ENCODE measurements at regions not wholly inside any gene's neighbourhood (a gene's known extent, or its start where the extent isn't known, plus 50 kb on each side); places are given as distances from the start of the nearest gene placed in this dataset.

- DNase-seq (no peak), ATAC-seq (ENCODE audit: insufficient read depth, low FRiP score) (no peak)
- WGBS, 2 donors = 44 to 60% methylated on average over 2 of the region's 2 CpGs
- Histone ChIP-seq H3K9me3 (ENCODE audit: control insufficient read depth in 4 of 4, insufficient read depth in 3 of 4, low read length in 3 of 4) (peaks cover 0 to 7% (median 0%) of the 10 kb centered on the region in 4 donors), H3K27me3 (ENCODE audit: control insufficient read depth in 3 of 3, insufficient read depth in 3 of 3, low read length in 2 of 3) (peaks cover 0 to 3% (median 0%) of the 10 kb centered on the region in 3 donors), H3K9ac (ENCODE audit: insufficient read depth in 1 of 2, low read length in 2 of 2) (no peak overlapping the region), H3K4me3 (no peak overlapping the region), H3K27ac (ENCODE audit: low read depth in 1 of 2, low read length in 1 of 2) (no peak overlapping the region), H3K36me3 (ENCODE audit: control insufficient read depth in 4 of 4, insufficient read depth in 4 of 4, low read length in 4 of 4) (no peaks in the 10 kb centered on the region), H3K4me1 (ENCODE audit: control insufficient read depth in 5 of 5, insufficient read depth in 5 of 5, low read length in 5 of 5) (no peaks in the 10 kb centered on the region)
- TF ChIP-seq CTCF (IDR thresholded peaks at IDR 0.05; ENCODE audit: control extremely low read depth, extremely low read depth) = no peak
Measured at GRCh38 chr12:118651487-118651886, 275.1 kb downstream of the SUDS3 start.

GRCh38 chr12:118655588-118655987, 279.2 kb downstream of the SUDS3 start:
- ATAC-seq (ENCODE audit: insufficient read depth, low FRiP score) (no peak), DNase-seq (no peak)
- Histone ChIP-seq H3K9ac (ENCODE audit: insufficient read depth in 1 of 2, low read length in 2 of 2) (no peak overlapping the region), H3K27ac (ENCODE audit: low read depth in 1 of 2, low read length in 1 of 2) (no peak overlapping the region), H3K4me1 (ENCODE audit: control insufficient read depth in 5 of 5, insufficient read depth in 5 of 5, low read length in 5 of 5) (no peaks in the 10 kb centered on the region), H3K9me3 (ENCODE audit: control insufficient read depth in 4 of 4, insufficient read depth in 3 of 4, low read length in 3 of 4) (peaks cover 0 to 5% (median 0%) of the 10 kb centered on the region in 4 donors), H3K4me3 (no peak overlapping the region), H3K36me3 (ENCODE audit: control insufficient read depth in 4 of 4, insufficient read depth in 4 of 4, low read length in 4 of 4) (no peaks in the 10 kb centered on the region), H3K27me3 (ENCODE audit: control insufficient read depth in 3 of 3, insufficient read depth in 3 of 3, low read length in 2 of 3) (no peaks in the 10 kb centered on the region)
- no peak for TF ChIP-seq CTCF (IDR thresholded peaks at IDR 0.05; ENCODE audit: control extremely low read depth, extremely low read depth)
- WGBS, 2 donors = 63 to 76% methylated on average over 1 of the region's 1 CpG

GRCh38 chr12:118680356-118680963, 300.9 kb upstream of the SRRM4 start:
- ATAC-seq (ENCODE audit: insufficient read depth, low FRiP score) (no peak), DNase-seq (no peak)
- Histone ChIP-seq H3K4me3 (no peak overlapping the region), H3K27me3 (ENCODE audit: control insufficient read depth in 3 of 3, insufficient read depth in 3 of 3, low read length in 2 of 3) (no peaks in the 10 kb centered on the region), H3K4me1 (ENCODE audit: control insufficient read depth in 5 of 5, insufficient read depth in 5 of 5, low read length in 5 of 5) (no peaks in the 10 kb centered on the region), H3K9me3 (ENCODE audit: control insufficient read depth in 4 of 4, insufficient read depth in 3 of 4, low read length in 3 of 4) (peaks cover 0 to 4% (median under 1%) of the 10 kb centered on the region in 4 donors), H3K36me3 (ENCODE audit: control insufficient read depth in 4 of 4, insufficient read depth in 4 of 4, low read length in 4 of 4) (no peaks in the 10 kb centered on the region), H3K27ac (ENCODE audit: low read depth in 1 of 2, low read length in 1 of 2) (no peak overlapping the region), H3K9ac (ENCODE audit: insufficient read depth in 1 of 2, low read length in 2 of 2) (no peak overlapping the region)
- no peak for TF ChIP-seq CTCF (IDR thresholded peaks at IDR 0.05; ENCODE audit: control extremely low read depth, extremely low read depth)
- WGBS, 2 donors = 32 to 46% methylated on average over 7 of the region's 7 CpGs

- no peak for TF ChIP-seq CTCF (IDR thresholded peaks at IDR 0.05; ENCODE audit: control extremely low read depth, extremely low read depth)
- DNase-seq = no peak
- WGBS, 2 donors = 51 to 69% methylated on average over 3 of the region's 3 CpGs
- no peaks in the 10 kb centered on the region for H3K4me1 ChIP-seq (ENCODE audit: control insufficient read depth in 5 of 5, insufficient read depth in 5 of 5, low read length in 5 of 5)
- no peaks in the 10 kb centered on the region for H3K27me3 ChIP-seq (ENCODE audit: control insufficient read depth in 3 of 3, insufficient read depth in 3 of 3, low read length in 2 of 3)
- no peaks in the 10 kb centered on the region for H3K36me3 ChIP-seq (ENCODE audit: control insufficient read depth in 4 of 4, insufficient read depth in 4 of 4, low read length in 4 of 4)
- H3K9me3 ChIP-seq (ENCODE audit: control insufficient read depth in 4 of 4, insufficient read depth in 3 of 4, low read length in 3 of 4) = peaks cover 0 to 7% (median 0%) of the 10 kb centered on the region in 4 donors
- no peak overlapping the region for H3K9ac ChIP-seq (ENCODE audit: insufficient read depth in 1 of 2, low read length in 2 of 2)
- H3K27ac ChIP-seq (ENCODE audit: low read depth in 1 of 2, low read length in 1 of 2) = no peak overlapping the region
- no peak for ATAC-seq (ENCODE audit: insufficient read depth, low FRiP score)
- H3K4me3 ChIP-seq = no peak overlapping the region
Measured at GRCh38 chr12:118682656-118683055, 298.7 kb upstream of the SRRM4 start.

Measured in lung (tissue), 11 donors.